Right atrium auricular region (tissue), 2 donors: ENCODE measurements at regions not wholly inside any gene's neighbourhood (a gene's known extent, or its start where the extent isn't known, plus 50 kb on each side); places are given as distances from the start of the nearest gene placed in this dataset.

Experiments used
- DNase-seq: peaks from one replicate; pipeline ENCODE4 v3.0.0-alpha.2; 2019; ENCODE audit warnings: low spot score
- H3K27ac ChIP-seq, 2 donors: fragments of 200-600 bp; sonication (generic); 1 replicate in 1 of 2; 2 replicates in 1 of 2; pipeline ENCODE4 v1.5.1; 2016 to 2019
- H3K27me3 ChIP-seq, 2 donors: fragments of 200-600 bp; sonication (generic); one replicate each; pipeline versions ENCODE4 v1.5.1 to v1.6.0; 2017 to 2019
- H3K36me3 ChIP-seq: fragments of 200-600 bp; sonication (generic); one replicate; pipeline ENCODE4 v1.5.1; 2016
- H3K4me1 ChIP-seq, 2 donors: fragments of 200-600 bp; sonication (generic); one replicate each; pipeline versions ENCODE4 v1.5.1 to v1.6.0; 2017 to 2019
- H3K4me3 ChIP-seq, 2 donors: fragments of 200-600 bp; sonication (generic); 1 replicate in 1 of 2; 2 replicates in 1 of 2; pipeline ENCODE4 v1.5.1; 2017 to 2019; ENCODE audit warnings: mild to moderate bottlenecking in 1 of 2, moderate library complexity in 1 of 2
- H3K9me3 ChIP-seq, 2 donors: fragments of 200-600 bp; sonication (generic); one replicate each; pipeline ENCODE4 v1.5.1; 2019
- TF ChIP-seq, protein P1 (sequence below), 2 donors: fragments of 200-600 bp; sonication (generic); IDR thresholded peaks; one replicate each; pipeline ENCODE4 v1.5.1; 2019; ENCODE audit warnings: antibody characterized with exemption in 2 of 2

- Histone ChIP-seq H3K36me3 (peaks cover 44% of the 10 kb centered on the region), H3K9me3 (no peaks in the 10 kb centered on the region), H3K4me1 (peaks cover 0 to 57% of the 10 kb centered on the region in 2 donors), H3K27me3 (no peaks in the 10 kb centered on the region), H3K4me3 (no peak overlapping the region), H3K27ac (peak overlapping the region; percentile 68 to 93)
- TF ChIP-seq, protein P1, sequence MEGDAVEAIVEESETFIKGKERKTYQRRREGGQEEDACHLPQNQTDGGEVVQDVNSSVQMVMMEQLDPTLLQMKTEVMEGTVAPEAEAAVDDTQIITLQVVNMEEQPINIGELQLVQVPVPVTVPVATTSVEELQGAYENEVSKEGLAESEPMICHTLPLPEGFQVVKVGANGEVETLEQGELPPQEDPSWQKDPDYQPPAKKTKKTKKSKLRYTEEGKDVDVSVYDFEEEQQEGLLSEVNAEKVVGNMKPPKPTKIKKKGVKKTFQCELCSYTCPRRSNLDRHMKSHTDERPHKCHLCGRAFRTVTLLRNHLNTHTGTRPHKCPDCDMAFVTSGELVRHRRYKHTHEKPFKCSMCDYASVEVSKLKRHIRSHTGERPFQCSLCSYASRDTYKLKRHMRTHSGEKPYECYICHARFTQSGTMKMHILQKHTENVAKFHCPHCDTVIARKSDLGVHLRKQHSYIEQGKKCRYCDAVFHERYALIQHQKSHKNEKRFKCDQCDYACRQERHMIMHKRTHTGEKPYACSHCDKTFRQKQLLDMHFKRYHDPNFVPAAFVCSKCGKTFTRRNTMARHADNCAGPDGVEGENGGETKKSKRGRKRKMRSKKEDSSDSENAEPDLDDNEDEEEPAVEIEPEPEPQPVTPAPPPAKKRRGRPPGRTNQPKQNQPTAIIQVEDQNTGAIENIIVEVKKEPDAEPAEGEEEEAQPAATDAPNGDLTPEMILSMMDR (IDR thresholded peaks at IDR 0.05) = no peak
- no peak for DNase-seq
Observed at GRCh38 chr1:184825571-184825970, 70.9 kb upstream of the EDEM3 start.

DNA sequence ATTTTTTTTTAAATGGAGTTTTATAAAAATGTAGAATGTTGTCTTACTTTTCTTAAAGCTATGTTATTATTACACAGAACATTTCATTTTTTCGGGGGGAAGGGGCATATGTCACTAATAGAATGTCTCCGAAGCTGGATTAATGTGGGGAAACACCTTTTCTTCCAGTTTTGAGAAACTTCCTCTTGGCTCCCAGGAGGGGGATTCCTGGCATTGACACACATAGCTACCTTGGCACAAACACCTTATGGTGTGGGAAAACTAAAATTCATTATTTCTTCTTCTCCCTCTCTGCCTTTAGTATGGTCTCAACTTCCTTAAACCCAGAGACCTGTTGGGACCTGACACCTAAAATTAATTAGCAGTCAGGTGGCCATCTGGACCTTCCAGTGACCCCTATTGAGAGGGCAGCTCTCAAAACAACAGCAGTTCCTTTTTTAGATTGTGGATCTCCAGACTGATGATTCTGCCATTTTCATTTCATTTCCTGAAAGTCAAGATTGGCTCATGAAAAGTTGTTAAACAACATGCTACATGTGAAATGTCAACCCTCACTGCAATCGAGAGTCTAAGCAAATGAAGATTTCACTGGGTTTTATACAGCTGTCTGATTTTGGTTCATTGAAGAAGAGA is 70.1 kb upstream of the EDEM3 start:
- DNase-seq = no peak
- H3K27ac ChIP-seq = peak overlapping the region in 1 of 2 donors; percentile 93
- TF ChIP-seq, protein P1 (IDR thresholded peaks at IDR 0.05) = no peak
- H3K36me3 ChIP-seq = peaks cover 45% of the 10 kb centered on the region
- H3K27me3 ChIP-seq = no peaks in the 10 kb centered on the region
- H3K9me3 ChIP-seq = no peaks in the 10 kb centered on the region
- H3K4me3 ChIP-seq = no peak overlapping the region
- H3K4me1 ChIP-seq = peaks cover 0 to 57% of the 10 kb centered on the region in 2 donors

DNA sequence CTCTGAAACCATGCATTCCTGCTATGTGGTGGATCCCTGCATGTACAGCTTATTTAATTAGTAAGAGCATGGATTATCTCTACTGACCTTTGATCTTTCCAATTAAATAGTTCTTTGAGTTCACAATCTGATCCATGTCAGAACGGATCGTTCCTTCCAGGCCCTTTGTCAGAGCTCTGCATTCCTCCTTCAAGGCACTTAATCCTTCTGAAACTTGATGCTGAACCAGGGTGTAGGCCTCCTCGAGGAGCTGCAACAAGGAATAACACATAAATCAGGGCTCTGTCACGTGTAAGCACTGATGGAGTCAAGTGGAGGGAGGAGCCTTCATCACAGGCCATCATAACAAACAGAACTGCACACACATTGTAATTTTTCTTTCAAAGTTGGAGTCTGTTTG is 68.4 kb upstream of the EDEM3 start:
- peak overlapping the region in 1 of 2 donors; percentile 41 for H3K27ac ChIP-seq
- no peaks in the 10 kb centered on the region for H3K27me3 ChIP-seq
- peaks cover 57% of the 10 kb centered on the region for H3K36me3 ChIP-seq
- H3K9me3 ChIP-seq = no peaks in the 10 kb centered on the region
- TF ChIP-seq, protein P1 (IDR thresholded peaks at IDR 0.05) = no peak
- peaks cover 0 to 48% of the 10 kb centered on the region in 2 donors for H3K4me1 ChIP-seq
- H3K4me3 ChIP-seq = no peak overlapping the region
- DNase-seq = no peak

- H3K9me3 ChIP-seq = no peaks in the 10 kb centered on the region
- TF ChIP-seq, protein P1 (IDR thresholded peaks at IDR 0.05) = no peak
- DNase-seq = no peak
- peaks cover 0 to 40% of the 10 kb centered on the region in 2 donors for H3K4me1 ChIP-seq
- no peaks in the 10 kb centered on the region for H3K27me3 ChIP-seq
- H3K4me3 ChIP-seq = no peak overlapping the region
- peak overlapping the region in 1 of 2 donors; percentile 41 for H3K27ac ChIP-seq
- peaks cover 65% of the 10 kb centered on the region for H3K36me3 ChIP-seq
Observed at GRCh38 chr1:184822267-184822666, 67.6 kb upstream of the EDEM3 start.

DNA sequence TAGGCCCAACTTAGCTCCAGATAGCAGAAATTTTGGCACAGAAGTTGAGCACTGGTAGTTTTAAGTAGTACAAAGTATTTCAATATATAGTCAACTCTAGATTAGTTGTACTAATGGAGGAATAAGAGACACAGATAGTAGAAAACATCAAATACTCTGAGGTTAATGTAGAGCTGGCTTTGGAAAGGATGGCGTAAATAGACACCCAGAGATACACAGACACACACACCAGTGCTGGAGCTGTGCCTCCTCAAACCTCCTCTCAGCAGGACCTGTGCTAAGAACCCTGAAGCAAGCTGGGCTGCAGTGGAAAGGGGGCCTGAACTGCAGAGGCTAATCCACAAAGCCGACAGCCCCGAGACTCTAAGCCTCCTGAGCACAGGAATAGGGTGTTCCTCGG is 67.0 kb upstream of the EDEM3 start:
- H3K9me3 ChIP-seq = no peaks in the 10 kb centered on the region
- H3K27ac ChIP-seq = peak overlapping the region in 1 of 2 donors; percentile 41
- TF ChIP-seq, protein P1 (IDR thresholded peaks at IDR 0.05) = no peak
- H3K4me1 ChIP-seq = peaks cover 0 to 34% of the 10 kb centered on the region in 2 donors
- H3K4me3 ChIP-seq = no peak overlapping the region
- no peaks in the 10 kb centered on the region for H3K27me3 ChIP-seq
- no peak for DNase-seq
- H3K36me3 ChIP-seq = peaks cover 69% of the 10 kb centered on the region

- Histone ChIP-seq H3K36me3 (peaks cover 76% of the 10 kb centered on the region), H3K9me3 (no peaks in the 10 kb centered on the region), H3K27ac (no peak overlapping the region), H3K27me3 (no peaks in the 10 kb centered on the region), H3K4me3 (no peak overlapping the region), H3K4me1 (peaks cover 0 to 27% of the 10 kb centered on the region in 2 donors)
- TF ChIP-seq, protein P1 (IDR thresholded peaks at IDR 0.05) = no peak
- DNase-seq = no peak
Observed at GRCh38 chr1:184820956-184821355, 66.3 kb upstream of the EDEM3 start.
